Upper lobe of left lung (tissue), 6 donors: ENCODE measurements at regions not wholly inside any gene's neighbourhood (a gene's known extent, or its start where the extent isn't known, plus 50 kb on each side); places are given as distances from the start of the nearest gene placed in this dataset.

Experiments
- ATAC-seq, 2 donors: fragments of 200-7000 bp; cut with Tn5 transposase; one replicate each; pipeline ENCODE4 v1.9.1; 2022; ENCODE audit warnings: mild to moderate bottlenecking in 2 of 2, moderate library complexity in 2 of 2; ENCODE audit not compliant: low FRiP score in 2 of 2
- DNase-seq, 2 donors: peaks; one replicate each; pipeline ENCODE4 v3.0.0-alpha.2; 2019 to 2020
- H3K27ac ChIP-seq, 4 donors: fragments of 200-600 bp; sonication (generic); one replicate each; pipeline ENCODE4 v1.5.1; 2016 to 2019
- H3K27me3 ChIP-seq, 4 donors: fragments of 200-600 bp; sonication (generic); one replicate each; pipeline ENCODE4 v1.5.1; 2017 to 2019
- H3K36me3 ChIP-seq, 4 donors: fragments of 200-600 bp; sonication (generic); one replicate each; pipeline ENCODE4 v1.5.1; 2016 to 2019
- H3K4me1 ChIP-seq, 4 donors: fragments of 200-600 bp; sonication (generic); one replicate each; pipeline ENCODE4 v1.5.1; 2018 to 2019
- H3K4me3 ChIP-seq, 4 donors: fragments of 200-600 bp; sonication (generic); one replicate each; pipeline ENCODE4 v1.5.1; 2017 to 2019; ENCODE audit warnings: mild to moderate bottlenecking in 2 of 4, moderate library complexity in 1 of 4
- H3K9me3 ChIP-seq, 4 donors: fragments of 200-600 bp; sonication (generic); one replicate each; pipeline ENCODE4 v1.5.1; 2018 to 2019
- EP300 ChIP-seq, 4 donors: sonication (generic); formaldehyde crosslinking; IDR thresholded peaks; one replicate each; pipeline ENCODE4 v1.5.1; 2017; ENCODE audit warnings: antibody characterized with exemption in 4 of 4, control low read depth in 2 of 4
- POLR2A ChIP-seq, 4 donors: fragments of 450-650 bp; IDR thresholded peaks; one replicate each; pipeline ENCODE4 v1.5.1; 2016 to 2017; ENCODE audit warnings: antibody characterized with exemption in 4 of 4, mild to moderate bottlenecking in 2 of 4
- POLR2AphosphoS5 ChIP-seq, 2 donors: sonication (generic); formaldehyde crosslinking; IDR thresholded peaks; one replicate each; pipeline ENCODE4 v1.5.1; 2017; ENCODE audit warnings: antibody characterized with exemption in 2 of 2
- WGBS, 2 donors: methylation state at CpG; one replicate each; pipeline ENCODE4 v1.1.5; 2017 to 2018; 5-methylcytosine and 5-hydroxymethylcytosine counted together
- TF ChIP-seq, protein P1 (sequence below), 6 experiments: fragments of 450-650 bp in 4 of 6; fragments of 200-600 bp in 2 of 6; sonication (generic) in 2 of 6; IDR thresholded peaks; one replicate each; pipeline ENCODE4 v1.5.1; 2016 to 2019; ENCODE audit warnings: antibody characterized with exemption in 6 of 6
- donor health status: DM: no; HTN: no; CAD: no; lungs with moderate emphysema.
- donor health status: DM: no; HTN: yes; CAD: no; lungs with severe emphysema.

DNA sequence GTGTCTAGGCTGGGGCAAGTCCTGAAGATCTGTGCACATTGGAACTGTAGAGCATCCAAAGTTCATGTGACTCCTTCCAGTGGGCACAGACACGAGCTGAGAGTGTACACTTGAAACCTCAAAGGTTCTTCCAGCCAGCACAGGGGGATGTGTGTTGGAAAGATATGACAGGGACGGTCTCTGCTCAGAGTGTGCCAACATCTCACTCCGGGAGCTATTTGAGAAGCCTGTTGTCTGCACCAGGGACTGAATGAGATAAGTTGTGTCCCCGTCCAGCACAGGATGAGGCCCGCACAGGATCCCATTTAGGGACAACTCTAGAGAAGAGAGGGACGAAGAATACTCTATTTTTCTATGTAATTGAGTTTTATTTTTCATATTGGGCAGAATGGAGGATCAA lies 136.3 kb downstream of the SNAPC1 start:
- Histone ChIP-seq H3K27ac (no peak overlapping the region), H3K9me3 (no peaks in the 10 kb centered on the region), H3K4me3 (no peak overlapping the region), H3K27me3 (no peaks in the 10 kb centered on the region), H3K4me1 (no peaks in the 10 kb centered on the region), H3K36me3 (no peaks in the 10 kb centered on the region)
- TF ChIP-seq EP300 (IDR thresholded peaks at IDR 0.05) (no peak), POLR2A (IDR thresholded peaks at IDR 0.05) (no peak), POLR2AphosphoS5 (IDR thresholded peaks at IDR 0.05) (no peak)
- TF ChIP-seq, protein P1, sequence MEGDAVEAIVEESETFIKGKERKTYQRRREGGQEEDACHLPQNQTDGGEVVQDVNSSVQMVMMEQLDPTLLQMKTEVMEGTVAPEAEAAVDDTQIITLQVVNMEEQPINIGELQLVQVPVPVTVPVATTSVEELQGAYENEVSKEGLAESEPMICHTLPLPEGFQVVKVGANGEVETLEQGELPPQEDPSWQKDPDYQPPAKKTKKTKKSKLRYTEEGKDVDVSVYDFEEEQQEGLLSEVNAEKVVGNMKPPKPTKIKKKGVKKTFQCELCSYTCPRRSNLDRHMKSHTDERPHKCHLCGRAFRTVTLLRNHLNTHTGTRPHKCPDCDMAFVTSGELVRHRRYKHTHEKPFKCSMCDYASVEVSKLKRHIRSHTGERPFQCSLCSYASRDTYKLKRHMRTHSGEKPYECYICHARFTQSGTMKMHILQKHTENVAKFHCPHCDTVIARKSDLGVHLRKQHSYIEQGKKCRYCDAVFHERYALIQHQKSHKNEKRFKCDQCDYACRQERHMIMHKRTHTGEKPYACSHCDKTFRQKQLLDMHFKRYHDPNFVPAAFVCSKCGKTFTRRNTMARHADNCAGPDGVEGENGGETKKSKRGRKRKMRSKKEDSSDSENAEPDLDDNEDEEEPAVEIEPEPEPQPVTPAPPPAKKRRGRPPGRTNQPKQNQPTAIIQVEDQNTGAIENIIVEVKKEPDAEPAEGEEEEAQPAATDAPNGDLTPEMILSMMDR (IDR thresholded peaks at IDR 0.05) = no peak
- WGBS, 2 donors = 72 to 81% methylated on average over 6 of the region's 6 CpGs
- DNase-seq (no peak), ATAC-seq (no peak)

DNA sequence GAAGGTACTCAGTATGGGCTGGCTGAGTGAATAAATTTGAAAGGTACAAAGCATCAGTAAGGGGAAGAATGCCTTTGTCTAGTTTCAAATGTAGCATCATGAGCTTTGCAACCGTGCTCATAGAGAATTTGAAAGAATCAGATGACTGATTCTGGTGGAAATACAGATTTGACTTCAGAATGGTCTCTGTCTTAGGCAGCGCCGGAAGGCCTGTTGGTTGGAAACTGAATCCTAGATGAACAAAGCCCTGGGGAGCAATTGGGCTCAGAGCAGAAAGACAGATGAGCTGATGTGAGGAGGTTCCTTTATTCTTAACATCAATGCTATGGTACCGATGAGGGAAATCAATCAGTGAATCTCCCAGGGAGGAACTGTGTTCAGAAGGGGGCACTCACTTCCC lies 137.3 kb downstream of the SNAPC1 start:
- H3K9me3 ChIP-seq = no peaks in the 10 kb centered on the region
- no peak overlapping the region for H3K4me3 ChIP-seq
- WGBS, 2 donors = 84 to 85% methylated on average over 4 of the region's 4 CpGs
- no peaks in the 10 kb centered on the region for H3K4me1 ChIP-seq
- H3K36me3 ChIP-seq = no peaks in the 10 kb centered on the region
- DNase-seq = no peak
- H3K27me3 ChIP-seq = no peaks in the 10 kb centered on the region
- no peak overlapping the region for H3K27ac ChIP-seq
- no peak for ATAC-seq
- TF ChIP-seq POLR2A (IDR thresholded peaks at IDR 0.05) (no peak), POLR2AphosphoS5 (IDR thresholded peaks at IDR 0.05) (no peak), EP300 (IDR thresholded peaks at IDR 0.05) (no peak)
- TF ChIP-seq, protein P1 (IDR thresholded peaks at IDR 0.05) = no peak

DNA sequence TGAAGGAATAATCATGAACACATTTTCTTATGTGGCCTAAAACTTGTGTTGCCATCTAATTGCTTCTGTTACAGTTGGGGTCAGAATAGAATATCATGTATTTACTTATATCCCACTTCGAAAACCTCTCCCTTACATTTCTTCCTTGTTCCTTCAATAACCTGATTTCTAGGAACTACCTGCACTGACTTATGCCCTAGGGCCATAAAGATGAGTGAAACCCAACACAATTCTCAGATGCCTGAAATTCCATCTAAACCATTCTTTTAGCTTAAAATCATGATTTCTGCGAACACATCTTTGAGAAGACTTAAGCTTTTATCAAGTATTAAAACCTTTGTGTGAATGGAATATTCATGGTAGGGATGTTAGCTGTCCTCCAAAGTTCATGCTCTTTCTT lies 142.7 kb downstream of the SNAPC1 start:
- no peak for DNase-seq
- H3K4me1 ChIP-seq = no peaks in the 10 kb centered on the region
- H3K4me3 ChIP-seq = no peak overlapping the region
- H3K36me3 ChIP-seq = no peaks in the 10 kb centered on the region
- no peaks in the 10 kb centered on the region for H3K27me3 ChIP-seq
- no peaks in the 10 kb centered on the region for H3K9me3 ChIP-seq
- H3K27ac ChIP-seq = no peak overlapping the region
- no peak for ATAC-seq
- 77 to 90% methylated on average over 2 of the region's 2 CpGs for WGBS, 2 donors
- TF ChIP-seq POLR2A (IDR thresholded peaks at IDR 0.05) (no peak), EP300 (IDR thresholded peaks at IDR 0.05) (no peak), POLR2AphosphoS5 (IDR thresholded peaks at IDR 0.05) (no peak)
- TF ChIP-seq, protein P1 (IDR thresholded peaks at IDR 0.05) = no peak

DNA sequence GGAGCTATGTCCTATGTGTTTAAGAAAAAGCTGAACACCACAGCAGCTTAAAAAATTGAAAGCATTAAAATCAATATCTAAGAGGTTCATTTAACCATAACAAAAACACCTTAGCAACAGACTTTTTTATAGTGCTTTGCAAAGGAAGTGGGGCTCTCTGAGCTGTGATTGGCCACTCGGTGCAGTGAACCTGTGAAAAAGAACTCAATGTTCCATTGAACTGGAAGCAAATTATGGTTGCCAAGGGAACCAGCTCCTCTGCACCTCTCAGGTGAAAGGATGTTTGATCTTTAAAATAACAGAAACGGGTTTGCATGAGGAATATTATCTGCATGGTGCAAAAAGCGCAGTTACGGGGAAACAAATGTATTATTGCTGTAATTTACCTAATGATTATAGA lies 149.4 kb downstream of the SNAPC1 start:
- DNase-seq (no peak), ATAC-seq (no peak)
- H3K36me3 ChIP-seq = no peaks in the 10 kb centered on the region
- 51 to 65% methylated on average over 4 of the region's 4 CpGs for WGBS, 2 donors
- no peak for TF ChIP-seq POLR2A (IDR thresholded peaks at IDR 0.05)
- TF ChIP-seq POLR2AphosphoS5 (IDR thresholded peaks at IDR 0.05) = no peak
- TF ChIP-seq, protein P1 (IDR thresholded peaks at IDR 0.05) = no peak
- TF ChIP-seq EP300 (IDR thresholded peaks at IDR 0.05) = no peak
- no peak overlapping the region for H3K27ac ChIP-seq
- no peak overlapping the region for H3K4me3 ChIP-seq
- no peaks in the 10 kb centered on the region for H3K9me3 ChIP-seq
- H3K4me1 ChIP-seq = no peaks in the 10 kb centered on the region
- H3K27me3 ChIP-seq = no peaks in the 10 kb centered on the region

DNA sequence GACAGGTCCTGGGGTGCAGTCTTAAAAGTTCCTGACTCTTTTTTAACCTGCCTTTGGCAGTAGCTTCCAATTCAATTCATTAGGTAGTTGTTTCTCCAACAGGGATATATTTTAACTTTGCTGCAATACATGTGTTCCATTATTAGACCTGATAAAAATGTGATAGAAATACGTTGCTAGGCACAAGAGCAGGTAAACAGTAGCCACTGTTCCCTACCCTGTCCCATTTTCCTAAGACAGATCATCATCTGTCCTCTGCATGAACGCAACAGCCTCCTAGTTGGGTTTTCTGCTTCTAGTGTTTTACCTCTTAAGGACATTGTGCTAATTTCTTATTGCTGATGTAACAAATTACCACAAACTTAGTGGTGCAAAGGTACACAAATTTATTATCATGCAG lies 156.8 kb downstream of the SNAPC1 start:
- TF ChIP-seq POLR2A (IDR thresholded peaks at IDR 0.05) = no peak
- TF ChIP-seq EP300 (IDR thresholded peaks at IDR 0.05) = no peak
- no peak for TF ChIP-seq POLR2AphosphoS5 (IDR thresholded peaks at IDR 0.05)
- TF ChIP-seq, protein P1 (IDR thresholded peaks at IDR 0.05) = no peak
- no peak overlapping the region for H3K4me3 ChIP-seq
- ATAC-seq = no peak
- no peaks in the 10 kb centered on the region for H3K4me1 ChIP-seq
- H3K9me3 ChIP-seq = no peaks in the 10 kb centered on the region
- no peaks in the 10 kb centered on the region for H3K36me3 ChIP-seq
- H3K27me3 ChIP-seq = no peaks in the 10 kb centered on the region
- H3K27ac ChIP-seq = no peak overlapping the region
- no peak for DNase-seq
- WGBS, 2 donors = 67 to 70% methylated on average over 2 of the region's 2 CpGs
